GM06990 (cell line): ENCODE measurements at regions not wholly inside any gene's neighbourhood (a gene's known extent, or its start where the extent isn't known, plus 50 kb on each side); places are given as distances from the start of the nearest gene placed in this dataset.
A peak's percentile ranks its signal among the peaks of the same experiment; 100 is the strongest.

Experiments
- DNase-seq: peaks from one replicate; pipeline ENCODE4 v3.0.0-alpha.2; 2011; ENCODE audit not compliant: insufficient read length; ENCODE audit errors: extremely low read depth
- H3K27me3 ChIP-seq: replicated peaks from 2 replicates; pipeline ENCODE4 v1.6.0; 2011; ENCODE audit warnings: low read length; ENCODE audit not compliant: control insufficient read depth, insufficient read depth
- H3K36me3 ChIP-seq: 2 replicates; pipeline ENCODE4 v1.5.1; 2011; ENCODE audit warnings: low read length; ENCODE audit not compliant: control insufficient read depth, insufficient read depth
- H3K4me3 ChIP-seq: replicated peaks from 2 replicates; pipeline ENCODE4 v1.5.1; 2011; ENCODE audit warnings: low read depth, mild to moderate bottlenecking, control low read depth, low read length
- CTCF ChIP-seq: IDR thresholded peaks from 2 replicates; pipeline ENCODE4 v1.5.1; 2011; ENCODE audit warnings: low read length, control low read depth, mild to moderate bottlenecking, inconsistent platforms; ENCODE audit not compliant: insufficient read depth, poor library complexity, severe bottlenecking

DNA sequence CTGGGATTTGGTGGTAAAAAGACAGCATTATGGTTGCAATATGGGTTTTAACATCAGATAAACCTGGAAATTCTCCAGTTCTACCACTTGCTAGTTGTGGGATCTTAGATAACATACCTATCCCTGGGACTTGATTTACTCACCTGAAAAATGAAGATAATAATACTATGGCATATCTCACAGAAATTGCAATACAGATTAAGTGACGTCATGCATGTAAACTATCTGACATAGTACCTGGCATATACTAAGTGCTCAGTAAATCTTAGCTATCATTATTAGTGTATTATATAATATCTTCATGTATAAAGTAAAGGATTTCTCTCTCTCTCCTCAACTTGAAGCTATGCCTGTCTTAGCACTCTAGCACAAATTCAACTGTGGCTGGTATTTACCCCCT, 192.5 kb downstream of the PCDH19 start:
- Histone ChIP-seq H3K4me3 (no peak overlapping the region), H3K27me3 (no peaks in the 10 kb centered on the region), H3K36me3 (no peaks in the 10 kb centered on the region)
- no peak for TF ChIP-seq CTCF
- no peak for DNase-seq

- H3K27me3 ChIP-seq, result no peaks in the 10 kb centered on the region
- TF ChIP-seq CTCF, result no peak
- DNase-seq, result no peak
- no peaks in the 10 kb centered on the region for H3K36me3 ChIP-seq
- H3K4me3 ChIP-seq, result no peak overlapping the region
Measured at GRCh38 chrX:100216083-100216482, 194.0 kb downstream of the PCDH19 start.

DNA sequence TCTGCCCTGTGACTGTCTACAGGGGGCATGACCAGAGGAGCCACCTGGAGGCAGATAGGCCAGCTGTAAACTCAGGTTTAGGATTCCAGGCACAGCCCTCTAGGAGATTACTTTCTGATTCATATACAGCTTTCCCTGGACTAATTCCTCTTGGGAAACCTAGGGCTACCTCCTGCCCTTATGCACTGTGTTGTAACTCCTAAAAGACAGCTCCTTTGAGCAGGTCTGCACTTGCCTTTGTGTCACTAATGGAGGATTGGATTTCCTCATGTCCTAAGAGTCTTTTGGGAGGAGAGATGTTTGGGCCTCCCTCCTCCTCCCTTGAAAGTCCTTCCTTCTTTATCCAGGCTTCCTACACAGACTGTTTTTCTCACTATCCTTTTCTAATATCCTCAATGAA, 202.0 kb downstream of the PCDH19 start:
- Histone ChIP-seq H3K4me3 (no peak overlapping the region), H3K36me3 (no peaks in the 10 kb centered on the region), H3K27me3 (no peaks in the 10 kb centered on the region)
- no peak for TF ChIP-seq CTCF
- no peak for DNase-seq

GRCh38 chrX:100207331-100208024, 202.6 kb downstream of the PCDH19 start:
- Histone ChIP-seq H3K4me3 (no peak overlapping the region), H3K27me3 (no peaks in the 10 kb centered on the region; the same call in 1 of the 2 replicates), H3K36me3 (no peaks in the 10 kb centered on the region)
- TF ChIP-seq CTCF, result no peak
- peak; percentile 8 for DNase-seq

DNA sequence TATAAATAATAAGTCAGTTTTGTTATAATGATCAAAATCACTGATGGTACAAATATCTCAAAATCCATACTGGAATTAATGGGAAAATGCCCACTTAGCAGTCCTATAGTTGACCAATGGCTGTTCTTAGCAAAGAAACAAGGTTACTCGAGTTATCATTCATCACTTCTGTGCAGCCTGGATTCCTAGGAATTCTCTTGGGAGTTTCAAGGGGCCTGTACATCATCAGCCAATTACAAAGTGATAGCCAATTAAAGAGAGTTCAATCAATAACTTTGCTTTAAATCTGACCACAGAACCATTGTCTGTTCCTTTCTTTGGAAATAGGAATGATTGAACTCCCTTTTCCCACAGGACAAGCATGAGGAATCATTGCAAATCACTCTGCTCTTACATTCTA, 205.5 kb downstream of the PCDH19 start:
- DNase-seq, result no peak
- Histone ChIP-seq H3K27me3 (no peaks in the 10 kb centered on the region; the same call in 1 of the 2 replicates), H3K36me3 (no peaks in the 10 kb centered on the region), H3K4me3 (no peak overlapping the region)
- no peak for TF ChIP-seq CTCF
